HG03064 (cell line): ENCODE measurements at regions not wholly inside any gene's neighbourhood (a gene's known extent, or its start where the extent isn't known, plus 50 kb on each side); places are given as distances from the start of the nearest gene placed in this dataset.

Source experiments
- ATAC-seq: cut with Tn5 transposase; IDR thresholded peaks from one replicate; pipeline ENCODE4 v1.9.1; 2021; ENCODE audit warnings: low read depth; ENCODE audit not compliant: unreplicated experiment

GRCh38 chr10:44674536-44675386, 236.4 kb upstream of the TMEM72 start:
- ATAC-seq, result no peak

- ATAC-seq, result no peak
Observed at GRCh38 chr10:44675387-44675874, 235.7 kb upstream of the TMEM72 start.

GRCh38 chr10:44680764-44681163, 230.4 kb upstream of the TMEM72 start:
- no peak for ATAC-seq

GRCh38 chr10:44682507-44682906, 228.6 kb upstream of the TMEM72 start:
- no peak for ATAC-seq

GRCh38 chr10:44684661-44685060, 226.5 kb upstream of the TMEM72 start:
- no peak for ATAC-seq

GRCh38 chr10:44685220-44685619, 225.9 kb upstream of the TMEM72 start:
- no peak for ATAC-seq

GRCh38 chr10:44685747-44686146, 225.4 kb upstream of the TMEM72 start:
- ATAC-seq, result no peak

GRCh38 chr10:44689368-44689767, 221.8 kb upstream of the TMEM72 start:
- ATAC-seq, result no peak

GRCh38 chr10:44696496-44696895, 214.6 kb upstream of the TMEM72 start:
- ATAC-seq, result no peak

GRCh38 chr10:44697116-44697515, 214.0 kb upstream of the TMEM72 start:
- no peak for ATAC-seq

GRCh38 chr10:44702531-44702930, 208.6 kb upstream of the TMEM72 start:
- no peak for ATAC-seq

- ATAC-seq, result no peak
Observed at GRCh38 chr10:44703241-44704155, 207.6 kb upstream of the TMEM72 start.

- no peak for ATAC-seq
Observed at GRCh38 chr10:44704616-44705015, 206.5 kb upstream of the TMEM72 start.

- no peak for ATAC-seq
Observed at GRCh38 chr10:44706745-44707144, 204.4 kb upstream of the TMEM72 start.

- ATAC-seq, result no peak
Observed at GRCh38 chr10:44713307-44713706, 197.8 kb upstream of the TMEM72 start.

GRCh38 chr10:44714451-44714850, 196.7 kb upstream of the TMEM72 start:
- no peak for ATAC-seq

GRCh38 chr10:44715136-44715535, 196.0 kb upstream of the TMEM72 start:
- ATAC-seq, result no peak

- ATAC-seq, result no peak
Observed at GRCh38 chr10:44716470-44717015, 194.6 kb upstream of the TMEM72 start.

- no peak for ATAC-seq
Observed at GRCh38 chr10:44723082-44723481, 188.1 kb upstream of the TMEM72 start.

- ATAC-seq, result no peak
Observed at GRCh38 chr10:44723619-44724325, 187.4 kb upstream of the TMEM72 start.
